Fibroblast of skin of left biceps (primary cell): ENCODE measurements at regions not wholly inside any gene's neighbourhood (a gene's known extent, or its start where the extent isn't known, plus 50 kb on each side); places are given as distances from the start of the nearest gene placed in this dataset.

Source experiments
- DNase-seq, 2 experiments: peaks; one replicate each; pipeline ENCODE4 v3.0.0-alpha.2; 2013; ENCODE audit warnings: low read depth in 2 of 2

GRCh38 chr22:19621373-19622060, 92.8 kb upstream of the SEPTIN5 start:
- no peak for DNase-seq

GRCh38 chr22:19622061-19622441, 92.3 kb upstream of the SEPTIN5 start:
- no peak for DNase-seq

GRCh38 chr22:19625331-19626041, 88.8 kb upstream of the SEPTIN5 start:
- DNase-seq = no peak

- no peak for DNase-seq
Observed at GRCh38 chr22:19626042-19626587, 88.2 kb upstream of the SEPTIN5 start.

GRCh38 chr22:19626666-19627065, 87.6 kb upstream of the SEPTIN5 start:
- DNase-seq = no peak

- no peak for DNase-seq
Observed at GRCh38 chr22:19628038-19628776, 86.1 kb upstream of the SEPTIN5 start.

GRCh38 chr22:19629331-19629719, 85.0 kb upstream of the SEPTIN5 start:
- DNase-seq = no peak

- DNase-seq = peak; percentile 19 to 29
Observed at GRCh38 chr22:19629720-19630419, 84.4 kb upstream of the SEPTIN5 start.

- DNase-seq = no peak
Observed at GRCh38 chr22:19630614-19631013, 83.7 kb upstream of the SEPTIN5 start.

GRCh38 chr22:19631899-19632667, 82.2 kb upstream of the SEPTIN5 start:
- peak in 1 of 2 experiments; percentile 1 for DNase-seq

GRCh38 chr22:19632668-19633148, 81.6 kb upstream of the SEPTIN5 start:
- no peak for DNase-seq

GRCh38 chr22:19634226-19634975, 79.9 kb upstream of the SEPTIN5 start:
- no peak for DNase-seq

- no peak for DNase-seq
Observed at GRCh38 chr22:19635644-19636043, 78.7 kb upstream of the SEPTIN5 start.

GRCh38 chr22:19636696-19637407, 77.5 kb upstream of the SEPTIN5 start:
- no peak for DNase-seq

- DNase-seq = no peak
Observed at GRCh38 chr22:19637408-19638281, 76.7 kb upstream of the SEPTIN5 start.

- no peak for DNase-seq
Observed at GRCh38 chr22:19638282-19639015, 75.9 kb upstream of the SEPTIN5 start.

GRCh38 chr22:19639610-19640135, 74.6 kb upstream of the SEPTIN5 start:
- DNase-seq = no peak

GRCh38 chr22:19640306-19640705, 74.0 kb upstream of the SEPTIN5 start:
- DNase-seq = no peak
